ENCODE measurements at regions not wholly inside any gene's neighbourhood (a gene's known extent, or its start where the extent isn't known, plus 50 kb on each side); places are given as distances from the start of the nearest gene placed in this dataset.

GRCh38 chr2:11045294-11045693 is 110.0 kb upstream of the SLC66A3 start:
- TF ChIP-seq, protein P1, sequence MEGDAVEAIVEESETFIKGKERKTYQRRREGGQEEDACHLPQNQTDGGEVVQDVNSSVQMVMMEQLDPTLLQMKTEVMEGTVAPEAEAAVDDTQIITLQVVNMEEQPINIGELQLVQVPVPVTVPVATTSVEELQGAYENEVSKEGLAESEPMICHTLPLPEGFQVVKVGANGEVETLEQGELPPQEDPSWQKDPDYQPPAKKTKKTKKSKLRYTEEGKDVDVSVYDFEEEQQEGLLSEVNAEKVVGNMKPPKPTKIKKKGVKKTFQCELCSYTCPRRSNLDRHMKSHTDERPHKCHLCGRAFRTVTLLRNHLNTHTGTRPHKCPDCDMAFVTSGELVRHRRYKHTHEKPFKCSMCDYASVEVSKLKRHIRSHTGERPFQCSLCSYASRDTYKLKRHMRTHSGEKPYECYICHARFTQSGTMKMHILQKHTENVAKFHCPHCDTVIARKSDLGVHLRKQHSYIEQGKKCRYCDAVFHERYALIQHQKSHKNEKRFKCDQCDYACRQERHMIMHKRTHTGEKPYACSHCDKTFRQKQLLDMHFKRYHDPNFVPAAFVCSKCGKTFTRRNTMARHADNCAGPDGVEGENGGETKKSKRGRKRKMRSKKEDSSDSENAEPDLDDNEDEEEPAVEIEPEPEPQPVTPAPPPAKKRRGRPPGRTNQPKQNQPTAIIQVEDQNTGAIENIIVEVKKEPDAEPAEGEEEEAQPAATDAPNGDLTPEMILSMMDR (conservative IDR thresholded peaks at IDR 0.05; ENCODE audit: low read length) = no peak
- TF ChIP-seq EZH2phosphoT487 (IDR thresholded peaks at IDR 0.05; ENCODE audit: borderline replicate concordance) = no peak
